SK-N-SH (cell line): ENCODE measurements at regions not wholly inside any gene's neighbourhood (a gene's known extent, or its start where the extent isn't known, plus 50 kb on each side); places are given as distances from the start of the nearest gene placed in this dataset.

ENCODE experiments used
- CTCF ChIA-PET: fragments of 300-600, 350-600 bp; formaldehyde crosslinking; extraction: SDS; loops from one replicate; lab custom pipeline; 2021; lab: Yijun Ruan, JAX
- POLR2A ChIA-PET: fragments of 350-600 bp; sonication (Branson Sonifier 250); formaldehyde crosslinking; extraction: SDS; loops from one replicate; lab custom pipeline; 2020; ENCODE audit warnings: antibody characterized with exemption, inconsistent platforms; lab: Yijun Ruan, JAX
- DNase-seq: peaks from one replicate; pipeline ENCODE4 v3.0.0; 2012
- H2AFZ ChIP-seq: fragments of 200-600 bp; sonication (generic); 2 replicates; pipeline ENCODE4 v1.8.1; 2016; ENCODE audit warnings: antibody characterized with exemption, mild to moderate bottlenecking, low read depth
- H3F3A ChIP-seq: fragments of 200-600 bp; sonication (generic); replicated peaks from 2 replicates; pipeline ENCODE3; 2016; ENCODE audit warnings: antibody characterized with exemption, mild to moderate bottlenecking; ENCODE audit not compliant: insufficient read depth
- H3K27ac ChIP-seq, 2 experiments: fragments of 200-500 bp in 1 of 2; fragments of 200-600 bp in 1 of 2; sonication (Bioruptor generic) in 1 of 2; sonication (generic), shearing (Covaris generic) in 1 of 2; 2 replicates each; pipeline versions ENCODE4 v1.5.1 to v1.6.1; 2014 to 2016; ENCODE audit warnings: low read depth in 2 of 2, inconsistent platforms in 1 of 2, low read length in 1 of 2, mild to moderate bottlenecking in 1 of 2, mixed read lengths in 1 of 2
- H3K27me3 ChIP-seq: fragments of 200-600 bp; sonication (generic), shearing (Covaris generic); 2 replicates; pipeline ENCODE4 v1.6.1; 2016; ENCODE audit warnings: mixed run types; ENCODE audit not compliant: insufficient read depth
- H3K36me3 ChIP-seq, 2 experiments: fragments of 200-500 bp in 1 of 2; fragments of 200-600 bp in 1 of 2; sonication (Bioruptor generic) in 1 of 2; sonication (generic) in 1 of 2; replicated peaks in 1 of 2; 2 replicates each; pipeline versions ENCODE3 to v1.5.1; 2014 to 2016; ENCODE audit warnings: low read length in 1 of 2, mild to moderate bottlenecking in 1 of 2; ENCODE audit not compliant: insufficient read depth in 2 of 2, control insufficient read depth in 1 of 2
- H3K4me1 ChIP-seq, 2 experiments: fragments of 200-500 bp in 1 of 2; fragments of 200-600 bp in 1 of 2; sonication (Bioruptor generic) in 1 of 2; sonication (generic), shearing (Covaris generic) in 1 of 2; 2 replicates each; pipeline versions ENCODE4 v1.5.1 to v1.6.1; 2014 to 2016; ENCODE audit warnings: low read depth in 1 of 2, low read length in 1 of 2, mixed run types in 1 of 2; ENCODE audit not compliant: insufficient read depth in 2 of 2, control insufficient read depth in 1 of 2
- H3K4me2 ChIP-seq: fragments of 200-600 bp; sonication (generic), shearing (Covaris generic); 2 replicates; pipeline ENCODE4 v1.6.1; 2017; ENCODE audit warnings: mixed run types
- H3K4me3 ChIP-seq, 2 experiments: fragments of 200-500 bp in 1 of 2; fragments of 200-600 bp in 1 of 2; sonication (Bioruptor generic) in 1 of 2; sonication (generic), shearing (Covaris generic) in 1 of 2; 2 replicates each; pipeline versions ENCODE4 v1.5.1 to v1.8.1; 2014 to 2016; ENCODE audit warnings: low read depth in 2 of 2, inconsistent platforms in 1 of 2, low read length in 1 of 2, mild to moderate bottlenecking in 1 of 2, mixed read lengths in 1 of 2, moderate library complexity in 1 of 2
- H3K79me2 ChIP-seq: fragments of 200-600 bp; sonication (generic); 2 replicates; pipeline ENCODE4 v1.8.1; 2017; ENCODE audit warnings: mild to moderate bottlenecking; ENCODE audit not compliant: insufficient read depth
- H3K9ac ChIP-seq: fragments of 200-600 bp; sonication (generic); 2 replicates; pipeline ENCODE4 v1.6.1; 2017; ENCODE audit warnings: mixed run types
- H3K9me2 ChIP-seq: fragments of 200-600 bp; sonication (generic); 2 replicates; pipeline ENCODE4 v1.6.1; 2017; ENCODE audit warnings: mixed run types
- H3K9me3 ChIP-seq: fragments of 200-600 bp; sonication (generic); 2 replicates; pipeline ENCODE4 v1.6.1; 2017; ENCODE audit warnings: mixed run types, mild to moderate bottlenecking, moderate library complexity
- H4K20me1 ChIP-seq: fragments of 200-600 bp; sonication (generic); 2 replicates; pipeline ENCODE4 v1.6.1; 2017; ENCODE audit warnings: mild to moderate bottlenecking, mixed run types; ENCODE audit not compliant: insufficient read depth
- CHD2 ChIP-seq: fragments of 150-350 bp; IDR thresholded peaks from 2 replicates; pipeline ENCODE4 v1.6.1; 2018; ENCODE audit warnings: low read length; ENCODE audit not compliant: partially characterized antibody
- CTCF ChIP-seq: fragments of 200-600 bp; sonication (generic); IDR thresholded peaks from 2 replicates; pipeline ENCODE4 v1.6.1; 2017; ENCODE audit warnings: antibody characterized with exemption, mild to moderate bottlenecking, moderate library complexity
- EP300 ChIP-seq, 2 experiments: IDR thresholded peaks; 2 replicates each; pipeline versions ENCODE4 v1.4.0 to v1.6.1; 2012; ENCODE audit warnings: borderline replicate concordance in 1 of 2, low read depth in 1 of 2, low read length in 1 of 2
- FOSL2 ChIP-seq: IDR thresholded peaks from 2 replicates; pipeline ENCODE4 v1.4.0; 2012; ENCODE audit warnings: low read depth, mild to moderate bottlenecking, moderate library complexity, borderline replicate concordance
- MEF2A ChIP-seq: IDR thresholded peaks from 2 replicates; pipeline ENCODE4 v1.4.0; 2012; ENCODE audit warnings: low read depth, borderline replicate concordance
- NFIC ChIP-seq: IDR thresholded peaks from 2 replicates; pipeline ENCODE4 v1.4.0; 2012; ENCODE audit warnings: borderline replicate concordance
- POLR2AphosphoS5 ChIP-seq: IDR thresholded peaks from 2 replicates; pipeline ENCODE4 v1.6.1; 2012; ENCODE audit warnings: low read depth, low read length
- RAD21 ChIP-seq: IDR thresholded peaks from 2 replicates; pipeline ENCODE4 v1.6.1; 2012; ENCODE audit warnings: mild to moderate bottlenecking, low read length
- RXRA ChIP-seq: IDR thresholded peaks from 2 replicates; pipeline ENCODE4 v1.4.0; 2012; ENCODE audit warnings: low read depth, mild to moderate bottlenecking, borderline replicate concordance
- SMC3 ChIP-seq: IDR thresholded peaks from 2 replicates; pipeline ENCODE4 v1.6.1; 2012; ENCODE audit warnings: low read depth, low read length, improper control_type of control experiment
- USF2 ChIP-seq: fragments of 150-350 bp; IDR thresholded peaks from 2 replicates; pipeline ENCODE4 v1.6.1; 2017; ENCODE audit warnings: antibody characterized with exemption, low read length, low read depth, borderline replicate concordance
- YY1 ChIP-seq: IDR thresholded peaks from 2 replicates; pipeline ENCODE4 v1.4.0; 2012; ENCODE audit warnings: low read depth, mild to moderate bottlenecking
- TF ChIP-seq, protein P1 (sequence below): IDR thresholded peaks from 2 replicates; pipeline ENCODE4 v1.4.0; 2012; ENCODE audit warnings: low read depth
- TF ChIP-seq, protein P2 (sequence below): fragments of 150-350 bp; IDR thresholded peaks from 2 replicates; pipeline ENCODE4 v1.6.1; 2016; ENCODE audit warnings: mild to moderate bottlenecking, low read depth, low read length
- TF ChIP-seq, protein P3 (sequence below): IDR thresholded peaks from 2 replicates; pipeline ENCODE4; 2012

DNA sequence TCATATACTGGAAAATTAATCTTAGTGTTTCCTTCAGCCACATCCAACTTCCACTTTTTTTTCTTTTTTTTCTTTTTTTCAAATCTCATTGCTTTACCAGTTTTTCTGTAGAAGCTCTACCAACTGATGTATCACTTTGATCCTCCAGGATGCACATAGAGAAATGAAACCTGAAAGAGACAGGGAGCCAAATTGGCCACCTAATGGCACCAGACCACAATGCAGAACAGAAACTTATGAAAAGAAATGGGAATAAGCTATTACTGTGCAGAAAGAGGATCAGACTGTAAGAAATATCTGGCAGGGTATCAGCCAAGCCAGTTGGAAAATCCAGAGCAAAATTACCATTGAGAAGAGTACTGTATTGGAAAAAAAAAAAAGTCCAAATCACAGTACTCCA is 1514.2 kb downstream of the MRPL39 start:
- Histone ChIP-seq H3K4me2 (no peak overlapping the region), H3K36me3 (no peaks in the 10 kb centered on the region), H3F3A (no peaks in the 10 kb centered on the region), H4K20me1 (no peaks in the 10 kb centered on the region), H3K4me3 (no peak overlapping the region), H3K9me2 (no peaks in the 10 kb centered on the region), H3K9ac (no peak overlapping the region), H3K4me1 (no peaks in the 10 kb centered on the region), H3K79me2 (no peaks in the 10 kb centered on the region), H3K27me3 (no peaks in the 10 kb centered on the region), H3K27ac (no peak overlapping the region), H2AFZ (no peak overlapping the region), H3K9me3 (no peaks in the 10 kb centered on the region)
- DNase-seq: no peak
- TF ChIP-seq FOSL2: no peak
- TF ChIP-seq SMC3: no peak
- TF ChIP-seq YY1: no peak
- TF ChIP-seq, protein P1, sequence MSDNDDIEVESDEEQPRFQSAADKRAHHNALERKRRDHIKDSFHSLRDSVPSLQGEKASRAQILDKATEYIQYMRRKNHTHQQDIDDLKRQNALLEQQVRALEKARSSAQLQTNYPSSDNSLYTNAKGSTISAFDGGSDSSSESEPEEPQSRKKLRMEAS: no peak
- TF ChIP-seq RAD21: no peak
- TF ChIP-seq EP300 (IDR thresholded peaks at IDR 0.05; ENCODE audit: borderline replicate concordance in 1 of 2, low read depth in 1 of 2, low read length in 1 of 2): no peak
- TF ChIP-seq CHD2: no peak
- TF ChIP-seq, protein P2, sequence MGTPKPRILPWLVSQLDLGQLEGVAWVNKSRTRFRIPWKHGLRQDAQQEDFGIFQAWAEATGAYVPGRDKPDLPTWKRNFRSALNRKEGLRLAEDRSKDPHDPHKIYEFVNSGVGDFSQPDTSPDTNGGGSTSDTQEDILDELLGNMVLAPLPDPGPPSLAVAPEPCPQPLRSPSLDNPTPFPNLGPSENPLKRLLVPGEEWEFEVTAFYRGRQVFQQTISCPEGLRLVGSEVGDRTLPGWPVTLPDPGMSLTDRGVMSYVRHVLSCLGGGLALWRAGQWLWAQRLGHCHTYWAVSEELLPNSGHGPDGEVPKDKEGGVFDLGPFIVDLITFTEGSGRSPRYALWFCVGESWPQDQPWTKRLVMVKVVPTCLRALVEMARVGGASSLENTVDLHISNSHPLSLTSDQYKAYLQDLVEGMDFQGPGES: no peak
- no peak for TF ChIP-seq USF2
- TF ChIP-seq POLR2AphosphoS5: no peak
- TF ChIP-seq CTCF: no peak
- ChIA-PET POLR2A (no interaction called here), CTCF (no interaction called here)

DNA sequence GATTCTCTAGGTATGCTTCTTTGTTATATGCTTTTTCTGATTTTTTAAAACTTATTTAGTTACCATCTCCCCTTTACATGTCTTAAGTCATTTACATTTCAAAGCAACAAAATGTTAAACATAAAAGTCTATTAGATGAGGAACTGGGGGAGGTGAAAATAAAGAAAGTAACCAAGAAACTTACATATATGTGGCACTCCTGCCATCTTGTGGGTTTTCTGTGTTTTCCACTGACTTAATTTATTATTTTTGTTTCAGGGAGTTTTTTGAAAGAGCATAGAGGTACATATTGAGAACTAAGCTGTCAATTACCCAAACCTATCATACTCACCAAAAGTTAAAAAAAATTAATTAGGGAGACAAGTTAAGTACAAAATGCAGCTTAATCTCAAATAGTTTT is 1531.1 kb downstream of the MRPL39 start:
- no peaks in the 10 kb centered on the region for H3K79me2 ChIP-seq
- H3K4me1 ChIP-seq: no peaks in the 10 kb centered on the region
- no peaks in the 10 kb centered on the region for H3K27me3 ChIP-seq
- peaks cover 19% of the 10 kb centered on the region for H3K9me3 ChIP-seq
- DNase-seq: no peak
- no peaks in the 10 kb centered on the region for H3K36me3 ChIP-seq
- no peaks in the 10 kb centered on the region for H3K9me2 ChIP-seq
- no peak for TF ChIP-seq USF2
- TF ChIP-seq CTCF: peak; percentile 53
- TF ChIP-seq, protein P3, sequence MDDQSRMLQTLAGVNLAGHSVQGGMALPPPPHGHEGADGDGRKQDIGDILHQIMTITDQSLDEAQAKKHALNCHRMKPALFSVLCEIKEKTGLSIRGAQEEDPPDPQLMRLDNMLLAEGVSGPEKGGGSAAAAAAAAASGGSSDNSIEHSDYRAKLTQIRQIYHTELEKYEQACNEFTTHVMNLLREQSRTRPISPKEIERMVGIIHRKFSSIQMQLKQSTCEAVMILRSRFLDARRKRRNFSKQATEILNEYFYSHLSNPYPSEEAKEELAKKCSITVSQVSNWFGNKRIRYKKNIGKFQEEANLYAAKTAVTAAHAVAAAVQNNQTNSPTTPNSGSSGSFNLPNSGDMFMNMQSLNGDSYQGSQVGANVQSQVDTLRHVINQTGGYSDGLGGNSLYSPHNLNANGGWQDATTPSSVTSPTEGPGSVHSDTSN: no peak
- TF ChIP-seq, protein P2: no peak
- TF ChIP-seq, protein P1: no peak
- TF ChIP-seq NFIC: no peak
- no peak for TF ChIP-seq EP300 (IDR thresholded peaks at IDR 0.05; ENCODE audit: borderline replicate concordance in 1 of 2, low read depth in 1 of 2, low read length in 1 of 2)
- TF ChIP-seq MEF2A: no peak
- no peak for TF ChIP-seq RXRA
- peak; percentile 59 for TF ChIP-seq RAD21
- no peak overlapping the region for H3K27ac ChIP-seq
- ChIA-PET CTCF (interaction anchor here (0.8 to 1.8 kb wide), 8 partner anchors 10 to 222 kb away, joined by 3 to 9 read pairs (median 3); no protein-coding TSS in a partner anchor), POLR2A (no interaction called here)
- no peak overlapping the region for H2AFZ ChIP-seq
- H3F3A ChIP-seq: no peaks in the 10 kb centered on the region
- no peaks in the 10 kb centered on the region for H4K20me1 ChIP-seq
- H3K4me2 ChIP-seq: no peak overlapping the region
- no peak overlapping the region for H3K4me3 ChIP-seq
- H3K9ac ChIP-seq: no peak overlapping the region
